ENCODE measurements at regions not wholly inside any gene's neighbourhood (a gene's known extent, or its start where the extent isn't known, plus 50 kb on each side); places are given as distances from the start of the nearest gene placed in this dataset.

- Histone ChIP-seq H3K9me3 (ENCODE audit: severe bottlenecking) (no peaks in the 10 kb centered on the region), H3K27ac (no peak overlapping the region), H3K4me3 (ENCODE audit: low read depth, low read length) (no peak overlapping the region), H3K36me3 (no peaks in the 10 kb centered on the region), H3K27me3 (ENCODE audit: insufficient read depth, low read depth, severe bottlenecking) (no peaks in the 10 kb centered on the region)
- TF ChIP-seq CTCF (IDR thresholded peaks at IDR 0.05; ENCODE audit: low read depth, low read length): no peak
- DNase-seq: no peak
These were observed 1494.9 kb upstream of the LRRTM3 start for GRCh38 chr10:65430979-65431378.

- Histone ChIP-seq H3K4me3 (ENCODE audit: low read depth, low read length) (no peak overlapping the region), H3K27ac (no peak overlapping the region), H3K36me3 (no peaks in the 10 kb centered on the region), H3K27me3 (ENCODE audit: insufficient read depth, low read depth, severe bottlenecking) (no peaks in the 10 kb centered on the region), H3K9me3 (ENCODE audit: severe bottlenecking) (no peaks in the 10 kb centered on the region)
- DNase-seq: no peak
- TF ChIP-seq CTCF (IDR thresholded peaks at IDR 0.05; ENCODE audit: low read depth, low read length): no peak
These were observed 1454.8 kb upstream of the LRRTM3 start for GRCh38 chr10:65470986-65471385.

GRCh38 chr10:65482848-65483247 lies 1443.0 kb upstream of the LRRTM3 start:
- Histone ChIP-seq H3K36me3 (no peaks in the 10 kb centered on the region), H3K4me3 (ENCODE audit: low read depth, low read length) (no peak overlapping the region), H3K27ac (no peak overlapping the region), H3K27me3 (ENCODE audit: insufficient read depth, low read depth, severe bottlenecking) (no peaks in the 10 kb centered on the region), H3K9me3 (ENCODE audit: severe bottlenecking) (no peaks in the 10 kb centered on the region)
- no peak for DNase-seq
- no peak for TF ChIP-seq CTCF (IDR thresholded peaks at IDR 0.05; ENCODE audit: low read depth, low read length)

GRCh38 chr10:65491799-65492198 lies 1434.0 kb upstream of the LRRTM3 start:
- H3K27me3 ChIP-seq (ENCODE audit: insufficient read depth, low read depth, severe bottlenecking): no peaks in the 10 kb centered on the region
- no peaks in the 10 kb centered on the region for H3K36me3 ChIP-seq
- H3K27ac ChIP-seq: no peak overlapping the region
- DNase-seq: no peak
- H3K9me3 ChIP-seq (ENCODE audit: severe bottlenecking): no peaks in the 10 kb centered on the region
- TF ChIP-seq CTCF (IDR thresholded peaks at IDR 0.05; ENCODE audit: low read depth, low read length): no peak
- no peak overlapping the region for H3K4me3 ChIP-seq (ENCODE audit: low read depth, low read length)

GRCh38 chr10:65496541-65496940 lies 1429.3 kb upstream of the LRRTM3 start:
- no peak overlapping the region for H3K27ac ChIP-seq

More at GRCh38 chr10:65496541-65496940, 1429.3 kb upstream of the LRRTM3 start:
- H3K36me3 ChIP-seq: no peaks in the 10 kb centered on the region
- no peak overlapping the region for H3K4me3 ChIP-seq (ENCODE audit: low read depth, low read length)
- no peak for DNase-seq
- no peak for TF ChIP-seq CTCF (IDR thresholded peaks at IDR 0.05; ENCODE audit: low read depth, low read length)
- H3K27me3 ChIP-seq (ENCODE audit: insufficient read depth, low read depth, severe bottlenecking): no peaks in the 10 kb centered on the region
- H3K9me3 ChIP-seq (ENCODE audit: severe bottlenecking): no peaks in the 10 kb centered on the region
